Hematopoietic multipotent progenitor cell treated with erythropoietin and hydrocortisone succinate and interleukin-3 and kit ligand, for 6 days (in vitro differentiated cells): ENCODE measurements at regions not wholly inside any gene's neighbourhood (a gene's known extent, or its start where the extent isn't known, plus 50 kb on each side); places are given as distances from the start of the nearest gene placed in this dataset.
A peak's percentile ranks its signal among the peaks of the same experiment; 100 is the strongest.
"Not testable (repeated sequence)": the region's sequence is repeated elsewhere in the genome, so short reads cannot be mapped to it uniquely, and the experiment has no call there.

Experiments
- DNase-seq: peaks from one replicate; pipeline ENCODE4 v3.0.0-alpha.2; 2015

- DNase-seq = no peak
Observed at GRCh38 chr6:137717074-137718073, 149.7 kb upstream of the TNFAIP3 start.

- DNase-seq = not testable (repeated sequence)
Observed at GRCh38 chr6:137718903-137719302, 148.2 kb upstream of the TNFAIP3 start.

GRCh38 chr6:137722749-137723272, 144.2 kb upstream of the TNFAIP3 start:
- DNase-seq = peak; percentile 83

GRCh38 chr6:137723273-137724017, 143.6 kb upstream of the TNFAIP3 start:
- no peak for DNase-seq

- DNase-seq = no peak
Observed at GRCh38 chr6:137724018-137724403, 143.0 kb upstream of the TNFAIP3 start.

GRCh38 chr6:137724495-137725211, 142.4 kb upstream of the TNFAIP3 start:
- DNase-seq = no peak

- no peak for DNase-seq
Observed at GRCh38 chr6:137725949-137726348, 141.1 kb upstream of the TNFAIP3 start.

GRCh38 chr6:137726582-137726981, 140.5 kb upstream of the TNFAIP3 start:
- DNase-seq = no peak

GRCh38 chr6:137727216-137727765, 139.8 kb upstream of the TNFAIP3 start:
- no peak for DNase-seq

GRCh38 chr6:137728386-137729349, 138.4 kb upstream of the TNFAIP3 start:
- DNase-seq = peak; percentile 43

- no peak for DNase-seq
Observed at GRCh38 chr6:137729866-137730629, 137.0 kb upstream of the TNFAIP3 start.

- DNase-seq = no peak
Observed at GRCh38 chr6:137731600-137731959, 135.5 kb upstream of the TNFAIP3 start.

- DNase-seq = peak; percentile 20
Observed at GRCh38 chr6:137731960-137732616, 135.0 kb upstream of the TNFAIP3 start.

- no peak for DNase-seq
Observed at GRCh38 chr6:137733372-137733771, 133.7 kb upstream of the TNFAIP3 start.

- DNase-seq = no peak
Observed at GRCh38 chr6:137734005-137734874, 132.8 kb upstream of the TNFAIP3 start.

GRCh38 chr6:137734875-137735182, 132.2 kb upstream of the TNFAIP3 start:
- no peak for DNase-seq

- no peak for DNase-seq
Observed at GRCh38 chr6:137736048-137736818, 130.8 kb upstream of the TNFAIP3 start.

- DNase-seq = no peak
Observed at GRCh38 chr6:137736911-137737310, 130.1 kb upstream of the TNFAIP3 start.
